GM23338 (cell line): ENCODE measurements at regions not wholly inside any gene's neighbourhood (a gene's known extent, or its start where the extent isn't known, plus 50 kb on each side); places are given as distances from the start of the nearest gene placed in this dataset.

Source experiments
- ATAC-seq: fragments of 200-7000 bp; cut with Tn5 transposase; 3 replicates; pipeline ENCODE4 v1.9.1; 2020
- DNase-seq: peaks from one replicate; pipeline ENCODE4 v3.0.0-alpha.2; 2015; ENCODE audit warnings: low spot score
- H2AFZ ChIP-seq: fragments of 200-600 bp; sonication (generic); 2 replicates; pipeline ENCODE4 v1.8.0; 2016; ENCODE audit warnings: antibody characterized with exemption, mild to moderate bottlenecking, moderate library complexity
- H3F3A ChIP-seq: fragments of 200-600 bp; sonication (generic); replicated peaks from 2 replicates; pipeline ENCODE4 v1.8.0; 2017; ENCODE audit warnings: antibody characterized with exemption, mixed run types, low read depth
- H3K27ac ChIP-seq: fragments of 200-600 bp; sonication (generic); 2 replicates; pipeline ENCODE4 v1.6.1; 2016; ENCODE audit warnings: low read depth
- H3K27me3 ChIP-seq: fragments of 200-600 bp; sonication (generic); 2 replicates; pipeline ENCODE4 v1.8.0; 2016; ENCODE audit warnings: mild to moderate bottlenecking, mixed run types, moderate library complexity; ENCODE audit not compliant: insufficient read depth
- H3K36me3 ChIP-seq: fragments of 200-600 bp; sonication (generic); 2 replicates; pipeline ENCODE4 v1.8.0; 2016; ENCODE audit warnings: mild to moderate bottlenecking; ENCODE audit not compliant: insufficient read depth
- H3K4me1 ChIP-seq: fragments of 200-600 bp; sonication (generic); 2 replicates; pipeline ENCODE4 v1.8.0; 2016; ENCODE audit warnings: mild to moderate bottlenecking, moderate library complexity; ENCODE audit not compliant: insufficient read depth
- H3K4me2 ChIP-seq: fragments of 200-600 bp; sonication (generic); 2 replicates; pipeline ENCODE4 v1.7.1; 2017; ENCODE audit warnings: mixed run types
- H3K4me3 ChIP-seq: fragments of 200-600 bp; sonication (generic); 2 replicates; pipeline ENCODE4 v1.6.1; 2016; ENCODE audit warnings: mixed run types
- H3K79me2 ChIP-seq: fragments of 200-600 bp; sonication (generic); replicated peaks from 2 replicates; pipeline ENCODE4 v1.8.0; 2017; ENCODE audit warnings: mild to moderate bottlenecking; ENCODE audit not compliant: insufficient read depth
- H3K9me2 ChIP-seq: fragments of 200-600 bp; sonication (generic); 2 replicates; pipeline ENCODE4 v1.8.0; 2017; ENCODE audit not compliant: insufficient read depth
- H4K20me1 ChIP-seq: fragments of 200-600 bp; sonication (generic); replicated peaks from 2 replicates; pipeline ENCODE4 v1.8.0; 2017; ENCODE audit warnings: mild to moderate bottlenecking; ENCODE audit not compliant: insufficient read depth
- H3K27ac Mint-ChIP-seq: 2 replicates; pipeline ENCODE4 v1.8.0; 2020; ENCODE audit warnings: inconsistent platforms, mild to moderate bottlenecking, moderate library complexity, mixed read lengths
- H3K27me3 Mint-ChIP-seq: 3 replicates; pipeline ENCODE4 v1.8.0; 2022; ENCODE audit warnings: low read depth, mild to moderate bottlenecking, moderate library complexity, mixed read lengths, inconsistent platforms; ENCODE audit not compliant: insufficient read depth, poor library complexity
- H3K36me3 Mint-ChIP-seq: 3 replicates; pipeline ENCODE4 v1.8.0; 2021; ENCODE audit warnings: low read depth, mild to moderate bottlenecking, inconsistent platforms, moderate library complexity, mixed read lengths
- H3K4me1 Mint-ChIP-seq: 3 replicates; pipeline ENCODE4 v1.8.0; 2020; ENCODE audit warnings: mild to moderate bottlenecking, inconsistent platforms, mixed read lengths
- H3K4me3 Mint-ChIP-seq: 3 replicates; pipeline ENCODE4 v1.8.0; 2021; ENCODE audit warnings: moderate library complexity, mild to moderate bottlenecking, inconsistent platforms, mixed read lengths
- H3K9me3 Mint-ChIP-seq: 3 replicates; pipeline ENCODE4 v1.8.0; 2020; ENCODE audit warnings: moderate library complexity, mild to moderate bottlenecking, inconsistent platforms, mixed read lengths
- CREB1 ChIP-seq: fragments of 250-450 bp; sonication (Bioruptor Pico); IDR thresholded peaks from 2 replicates; pipeline ENCODE4 v1.5.0; 2020; ENCODE audit warnings: low read depth, mild to moderate bottlenecking, moderate library complexity
- CTCF ChIP-seq, 2 experiments: fragments of 200-600 bp in 1 of 2; sonication (generic) in 1 of 2; conservative IDR thresholded peaks; 2 replicates each; pipeline versions ENCODE4 v1.5.1 to v1.6.1; 2016 to 2017; ENCODE audit warnings: antibody characterized with exemption in 2 of 2, low read depth in 2 of 2, mild to moderate bottlenecking in 2 of 2, moderate library complexity in 1 of 2
- ETS1 ChIP-seq: IDR thresholded peaks from 2 replicates; pipeline ENCODE4 v1.6.1; 2016; ENCODE audit warnings: antibody characterized with exemption
- EZH2 ChIP-seq: fragments of 200-600 bp; sonication (generic); IDR thresholded peaks from one replicate; pipeline ENCODE4 v1.8.0; 2017; ENCODE audit warnings: antibody characterized with exemption, mild to moderate bottlenecking, low read depth; ENCODE audit not compliant: unreplicated experiment
- EZH2phosphoT487 ChIP-seq: fragments of 200-600 bp; sonication (generic); IDR thresholded peaks from one replicate; pipeline ENCODE4 v1.8.1; 2018; ENCODE audit warnings: antibody characterized with exemption; ENCODE audit not compliant: unreplicated experiment
- JUNB ChIP-seq: IDR thresholded peaks from one replicate; pipeline ENCODE4 v1.6.1; 2016; ENCODE audit warnings: antibody characterized with exemption; ENCODE audit not compliant: unreplicated experiment
- NANOG ChIP-seq: IDR thresholded peaks from 2 replicates; pipeline ENCODE4 v1.6.1; 2016; ENCODE audit warnings: antibody characterized with exemption, borderline replicate concordance
- POLR2AphosphoS5 ChIP-seq: IDR thresholded peaks from 2 replicates; pipeline ENCODE4 v1.6.1; 2016; ENCODE audit warnings: antibody characterized with exemption, low read depth
- REST ChIP-seq: IDR thresholded peaks from one replicate; pipeline ENCODE4 v1.6.1; 2018; ENCODE audit warnings: antibody characterized with exemption; ENCODE audit not compliant: unreplicated experiment
- STAT1 ChIP-seq: IDR thresholded peaks from one replicate; pipeline ENCODE4 v1.6.1; 2016; ENCODE audit warnings: antibody characterized with exemption; ENCODE audit not compliant: unreplicated experiment
- ZNF114 ChIP-seq: fragments of 250-450 bp; sonication (Bioruptor Pico); IDR thresholded peaks from 2 replicates; pipeline ENCODE4 v1.5.0; 2020; ENCODE audit warnings: mild to moderate bottlenecking, moderate library complexity
- ZNF331 ChIP-seq: fragments of 250-450 bp; sonication (Bioruptor Pico); IDR thresholded peaks from 2 replicates; pipeline ENCODE4 v1.5.0; 2020; ENCODE audit warnings: low read depth, mild to moderate bottlenecking, moderate library complexity
- ZNF462 ChIP-seq: fragments of 250-450 bp; sonication (Bioruptor Pico); IDR thresholded peaks from 2 replicates; pipeline ENCODE4 v1.5.0; 2020; ENCODE audit warnings: mild to moderate bottlenecking, moderate library complexity

- no peaks in the 10 kb centered on the region for H4K20me1 ChIP-seq
- H3K9me3 Mint-ChIP-seq: no peaks in the 10 kb centered on the region
- 0 out of 2 replicates have a peak, but pooled peaks cover 3% of the 10 kb centered on the region for H3F3A ChIP-seq
- H3K27ac ChIP-seq: no peak overlapping the region
- TF ChIP-seq STAT1 (no peak), CREB1 (CRISPR knock-in tag) (no peak), ZNF331 (no peak), POLR2AphosphoS5 (no peak), EZH2 (no peak), ETS1 (no peak), ZNF114 (no peak), CTCF (conservative IDR thresholded peaks at IDR 0.05; ENCODE audit: low read depth in 2 of 2) (no peak), REST (no peak), EZH2phosphoT487 (no peak), NANOG (no peak), JUNB (no peak), ZNF462 (CRISPR knock-in tag) (no peak)
- peaks cover 3% of the 10 kb centered on the region for H3K27me3 Mint-ChIP-seq
- no peak overlapping the region for H3K4me3 Mint-ChIP-seq
- DNase-seq (no peak), ATAC-seq (no peak)
- no peak overlapping the region for H3K4me3 ChIP-seq
- no peaks in the 10 kb centered on the region for H3K36me3 ChIP-seq
- no peaks in the 10 kb centered on the region for H3K4me1 ChIP-seq
- no peak overlapping the region for H3K4me2 ChIP-seq
- no peaks in the 10 kb centered on the region for H3K79me2 ChIP-seq
- H3K4me1 Mint-ChIP-seq: peaks cover under 1% of the 10 kb centered on the region
- no peak overlapping the region for H2AFZ ChIP-seq
- peaks cover 4% of the 10 kb centered on the region; the same call in 1 of the 2 replicates for H3K9me2 ChIP-seq
- H3K36me3 Mint-ChIP-seq: no peaks in the 10 kb centered on the region
- H3K27me3 ChIP-seq: no peaks in the 10 kb centered on the region
- no peak overlapping the region for H3K27ac Mint-ChIP-seq
These were observed 590.3 kb downstream of the PTPRU start for GRCh38 chr1:29826646-29827045.
